SIG-M5 treated with dmso at 0.1 percent for 504 hours (cell line): ENCODE measurements at regions not wholly inside any gene's neighbourhood (a gene's known extent, or its start where the extent isn't known, plus 50 kb on each side); places are given as distances from the start of the nearest gene placed in this dataset.
"Not testable (repeated sequence)": the region's sequence is repeated elsewhere in the genome, so short reads cannot be mapped to it uniquely, and the experiment has no call there.

Experiments
- DNase-seq: peaks from one replicate; lab custom pipeline; 2025; ENCODE audit not compliant: unreplicated experiment; lab: John Stamatoyannopoulos, UW

DNA sequence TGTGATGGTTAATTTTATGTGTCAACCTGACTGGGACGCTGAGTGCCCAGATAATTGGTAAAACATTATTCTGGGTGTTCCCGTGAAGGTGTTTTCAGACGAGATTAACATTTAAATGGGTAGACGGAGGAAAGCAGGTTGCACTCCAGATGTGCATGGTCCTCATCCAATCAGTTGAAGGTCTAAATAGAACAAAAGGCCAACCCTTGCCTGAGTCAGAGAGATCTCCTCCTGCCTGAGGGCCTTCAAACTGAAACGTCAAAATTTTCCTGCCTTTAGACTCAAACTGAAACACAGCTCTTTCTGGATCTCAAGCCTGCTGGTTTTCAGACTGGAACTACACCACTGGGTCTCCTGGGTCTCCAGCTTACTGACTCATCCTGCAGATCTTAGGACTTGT is 73.5 kb downstream of the NPIPA8 start:
- not testable (repeated sequence) for DNase-seq

DNA sequence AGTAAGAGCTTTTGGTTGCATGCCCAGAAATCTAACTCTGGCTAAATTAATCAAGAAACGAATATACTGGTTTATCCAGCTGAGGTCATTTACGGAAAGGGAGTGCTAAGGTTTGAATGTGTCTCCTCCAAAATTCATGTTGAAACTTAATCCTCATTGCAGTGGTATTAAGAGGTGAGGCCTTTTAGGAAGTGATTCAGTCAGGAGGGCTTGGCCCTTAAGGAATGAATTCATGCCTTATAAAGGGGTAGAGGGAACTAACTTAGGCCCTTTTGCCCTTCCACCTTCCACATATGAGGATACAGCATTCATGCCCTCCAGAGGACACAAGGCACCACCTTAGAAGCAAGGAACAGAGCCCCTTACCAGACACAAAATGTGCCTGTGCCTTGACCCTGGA is 74.7 kb downstream of the NPIPA8 start:
- DNase-seq = not testable (repeated sequence)

- not testable (repeated sequence) for DNase-seq
Measured at GRCh38 chr16:18259496-18260176, 76.9 kb downstream of the NPIPA8 start.

DNA sequence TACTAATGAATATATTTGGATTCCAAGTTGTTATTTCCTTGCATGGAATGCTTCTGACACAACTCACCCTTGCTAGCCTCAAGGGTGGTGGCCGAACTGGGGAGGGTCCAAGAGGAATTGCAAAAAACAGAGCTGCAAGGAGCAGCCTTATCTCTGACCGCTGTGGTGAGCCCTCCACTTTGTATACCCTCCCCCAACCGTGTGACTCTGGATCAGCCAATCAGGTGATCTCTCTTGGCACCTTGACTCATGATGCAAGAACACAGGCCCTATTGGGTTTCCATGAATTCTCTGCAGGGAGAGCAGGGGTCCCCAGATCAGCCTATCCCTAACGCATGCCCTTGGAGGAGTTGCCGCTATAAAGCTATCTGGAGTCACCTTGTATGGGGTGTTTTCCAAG is 83.6 kb downstream of the NPIPA8 start:
- not testable (repeated sequence) for DNase-seq

- DNase-seq = not testable (repeated sequence)
Measured at GRCh38 chr16:18230505-18230904, 106.0 kb downstream of the NPIPA8 start.

- not testable (repeated sequence) for DNase-seq
Measured at GRCh38 chr16:18222054-18223009, 114.2 kb downstream of the NPIPA8 start.

DNA sequence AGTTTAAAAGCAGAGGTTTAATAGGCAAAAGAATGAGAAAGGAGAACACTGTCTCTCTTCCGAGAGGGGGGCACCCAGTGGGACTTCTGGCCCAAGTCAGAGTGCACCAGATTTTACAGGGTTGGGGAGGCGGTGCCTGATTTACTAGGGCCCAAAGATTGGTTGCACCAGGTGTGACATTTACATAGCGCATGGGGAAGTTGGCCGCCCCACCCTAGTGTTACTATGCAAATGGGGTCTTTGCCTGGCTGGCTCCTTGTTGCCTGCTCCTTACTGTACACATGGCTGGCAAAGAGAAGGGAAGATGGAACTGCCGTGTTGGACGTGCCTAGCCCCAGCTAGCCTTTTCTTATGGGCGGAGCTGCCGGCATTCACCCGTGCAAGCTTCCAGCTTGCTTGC is 118.8 kb downstream of the NPIPA8 start:
- not testable (repeated sequence) for DNase-seq

GRCh38 chr16:18216814-18217213 is 119.7 kb downstream of the NPIPA8 start:
- not testable (repeated sequence) for DNase-seq

GRCh38 chr16:18213810-18214209 is 122.7 kb downstream of the NPIPA8 start:
- not testable (repeated sequence) for DNase-seq

GRCh38 chr16:18211505-18211904 is 125.0 kb downstream of the NPIPA8 start:
- not testable (repeated sequence) for DNase-seq

GRCh38 chr16:18204786-18205185 is 131.8 kb downstream of the NPIPA8 start:
- not testable (repeated sequence) for DNase-seq

DNA sequence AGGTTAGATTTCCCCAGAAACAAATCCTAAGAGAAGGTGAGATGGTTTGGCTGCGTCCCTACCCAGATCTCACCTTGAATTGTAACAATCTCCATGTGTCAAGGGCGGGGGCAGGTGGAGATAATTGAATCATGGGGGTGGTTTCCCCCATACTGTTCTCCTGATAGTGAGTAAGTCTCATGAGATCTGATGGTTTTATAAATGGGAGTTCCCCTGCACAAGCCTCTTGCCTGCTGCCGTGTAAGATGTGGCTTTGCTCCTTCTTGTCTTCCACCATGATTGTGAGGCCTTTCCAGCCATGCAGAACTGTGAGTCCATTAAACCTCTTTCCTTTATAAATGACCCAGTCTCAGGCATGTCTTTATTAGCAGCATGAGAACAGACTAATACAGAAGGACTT is 132.2 kb downstream of the NPIPA8 start:
- DNase-seq = not testable (repeated sequence)

DNA sequence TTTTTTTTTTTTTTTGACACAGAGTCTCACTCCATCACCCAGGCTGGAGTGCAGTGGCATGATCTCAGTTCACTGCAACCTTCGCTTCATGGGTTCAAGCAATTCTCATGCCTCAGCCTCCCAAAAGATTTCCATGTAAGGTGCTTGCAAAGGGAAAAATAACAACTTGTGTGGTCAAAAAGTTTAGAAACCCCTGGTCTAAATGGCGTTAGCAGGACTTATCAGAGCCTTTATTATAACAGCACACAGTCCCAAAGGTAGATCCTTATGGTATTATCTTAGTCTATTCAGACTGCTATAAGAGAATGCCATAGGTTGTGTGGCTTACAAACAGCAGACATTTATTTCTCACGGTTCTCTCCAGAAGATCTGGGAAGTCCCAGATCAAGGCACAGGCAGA is 135.0 kb downstream of the NPIPA8 start:
- not testable (repeated sequence) for DNase-seq

- DNase-seq = not testable (repeated sequence)
Measured at GRCh38 chr16:18192389-18192788, 144.1 kb downstream of the NPIPA8 start.

GRCh38 chr16:18190179-18190578 is 146.4 kb downstream of the NPIPA8 start:
- DNase-seq = not testable (repeated sequence)

DNA sequence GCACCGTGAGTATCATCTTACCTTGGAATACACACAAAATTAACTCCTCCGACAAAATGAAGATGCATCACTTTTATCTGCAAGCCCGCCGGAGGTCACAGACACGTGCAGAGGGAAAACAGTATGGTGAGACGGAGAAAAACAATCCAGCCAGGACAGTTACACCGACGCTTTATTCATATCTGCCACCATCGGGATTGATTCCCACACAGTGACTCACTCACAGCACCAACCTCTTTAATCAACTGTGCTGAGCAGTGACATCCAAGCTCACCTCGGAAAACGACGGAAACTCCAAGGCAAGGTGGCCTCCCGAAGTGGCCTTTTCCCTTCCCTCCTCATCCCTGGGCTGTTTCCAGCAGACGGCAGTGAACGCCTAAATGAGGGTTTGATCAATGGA is 151.8 kb downstream of the NPIPA8 start:
- not testable (repeated sequence) for DNase-seq

GRCh38 chr16:18181028-18181427 is 155.5 kb downstream of the NPIPA8 start:
- DNase-seq = not testable (repeated sequence)

DNA sequence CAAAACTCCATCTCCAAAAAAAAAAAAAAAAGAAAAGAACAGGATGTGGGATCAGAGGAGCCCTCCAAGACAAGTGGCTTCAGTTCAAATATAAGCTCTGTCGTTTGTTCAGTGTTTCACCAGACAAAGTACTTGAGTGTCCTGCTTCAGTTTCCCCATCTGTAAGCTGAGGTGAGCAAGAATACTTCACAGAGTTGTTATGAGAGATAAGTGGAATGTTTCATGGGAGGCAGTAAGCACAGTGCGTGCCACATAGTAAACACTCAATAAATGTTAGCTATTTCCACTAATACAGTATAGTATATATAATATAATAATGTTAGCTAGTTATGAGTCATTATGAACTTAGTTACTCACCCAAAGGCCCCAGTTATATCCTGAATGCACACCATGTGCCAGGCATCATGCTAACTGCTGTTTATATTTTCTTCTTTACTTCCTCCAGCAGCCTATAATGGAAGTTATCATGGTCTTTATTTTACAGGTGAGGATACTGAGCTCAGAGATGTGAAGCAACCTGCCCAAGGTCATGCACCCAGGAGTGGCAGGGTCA is 162.5 kb downstream of the NPIPA8 start:
- not testable (repeated sequence) for DNase-seq

GRCh38 chr16:18162293-18162692 is 174.2 kb downstream of the NPIPA8 start:
- DNase-seq = not testable (repeated sequence)

- DNase-seq = not testable (repeated sequence)
Measured at GRCh38 chr16:18161224-18161623, 175.3 kb downstream of the NPIPA8 start.

DNA sequence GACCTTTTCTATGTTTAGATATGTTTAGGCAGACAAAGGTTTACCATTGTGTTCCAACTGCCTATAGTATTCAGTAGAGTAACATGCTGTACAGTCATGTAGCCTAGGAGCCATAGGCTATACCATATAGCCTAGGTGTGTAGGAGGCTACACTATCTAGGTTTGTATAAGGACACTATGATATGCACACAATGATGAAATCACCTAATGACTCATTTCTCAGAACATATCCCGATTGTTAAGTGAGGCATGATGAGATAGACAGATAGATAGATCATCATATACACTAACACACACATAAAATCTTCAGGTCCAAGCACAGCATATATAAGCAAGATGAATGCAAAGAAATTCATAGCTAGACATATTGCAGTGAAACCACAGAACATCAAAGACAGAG is 177.4 kb downstream of the NPIPA8 start:
- DNase-seq = not testable (repeated sequence)
